HFFc6 (cell line): ENCODE measurements at regions not wholly inside any gene's neighbourhood (a gene's known extent, or its start where the extent isn't known, plus 50 kb on each side); places are given as distances from the start of the nearest gene placed in this dataset.

Experiments used
- DNase-seq: peaks from one replicate; pipeline ENCODE4 v3.0.0-alpha.2; 2018
- H3K27ac Mint-ChIP-seq: 2 replicates; pipeline ENCODE4 v1.8.0; 2020; ENCODE audit warnings: mild to moderate bottlenecking, mixed read lengths
- H3K27me3 Mint-ChIP-seq: 2 replicates; pipeline ENCODE4 v1.8.0; 2021; ENCODE audit warnings: mild to moderate bottlenecking, moderate library complexity, mixed read lengths; ENCODE audit not compliant: insufficient read depth
- H3K36me3 Mint-ChIP-seq: 2 replicates; pipeline ENCODE4 v1.8.0; 2021; ENCODE audit warnings: low read depth, mixed read lengths
- H3K4me1 Mint-ChIP-seq: 2 replicates; pipeline ENCODE4 v1.8.0; 2020; ENCODE audit warnings: low read depth, mixed read lengths
- H3K4me3 Mint-ChIP-seq: 2 replicates; pipeline ENCODE4 v1.8.0; 2020; ENCODE audit warnings: mild to moderate bottlenecking, moderate library complexity, mixed read lengths
- H3K9me3 Mint-ChIP-seq: 2 replicates; pipeline ENCODE4 v1.8.0; 2020; ENCODE audit warnings: mild to moderate bottlenecking, mixed read lengths
- CTCF ChIP-seq: fragments of 200-600 bp; sonication (generic); IDR thresholded peaks from 2 replicates; pipeline ENCODE4 v1.5.0; 2021; ENCODE audit warnings: antibody characterized with exemption, mild to moderate bottlenecking

DNA sequence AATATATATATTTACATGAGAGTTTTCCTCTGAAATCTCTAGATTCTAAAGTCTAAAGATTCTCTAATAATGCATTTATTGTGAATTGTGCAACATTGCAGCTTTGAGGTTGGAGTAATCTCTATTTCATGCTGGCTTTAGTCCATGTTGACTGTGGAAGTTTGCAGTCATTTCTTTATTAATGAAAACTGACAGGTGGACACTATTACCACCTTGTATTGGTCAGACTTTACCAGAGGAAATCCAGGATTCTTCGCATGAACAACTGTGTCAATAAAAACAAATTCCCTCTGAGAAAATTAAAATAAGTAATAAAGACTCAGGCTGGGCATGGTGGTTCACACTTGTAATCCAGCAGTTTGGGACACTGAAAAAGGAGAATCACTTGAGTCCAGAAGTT, 274.1 kb downstream of the SHQ1 start:
- TF ChIP-seq CTCF, result no peak
- Mint-ChIP-seq H3K27ac (no peak overlapping the region), H3K36me3 (no peaks in the 10 kb centered on the region), H3K4me1 (no peaks in the 10 kb centered on the region), H3K9me3 (no peaks in the 10 kb centered on the region), H3K27me3 (peaks cover 22% of the 10 kb centered on the region), H3K4me3 (no peak overlapping the region)
- DNase-seq, result no peak

DNA sequence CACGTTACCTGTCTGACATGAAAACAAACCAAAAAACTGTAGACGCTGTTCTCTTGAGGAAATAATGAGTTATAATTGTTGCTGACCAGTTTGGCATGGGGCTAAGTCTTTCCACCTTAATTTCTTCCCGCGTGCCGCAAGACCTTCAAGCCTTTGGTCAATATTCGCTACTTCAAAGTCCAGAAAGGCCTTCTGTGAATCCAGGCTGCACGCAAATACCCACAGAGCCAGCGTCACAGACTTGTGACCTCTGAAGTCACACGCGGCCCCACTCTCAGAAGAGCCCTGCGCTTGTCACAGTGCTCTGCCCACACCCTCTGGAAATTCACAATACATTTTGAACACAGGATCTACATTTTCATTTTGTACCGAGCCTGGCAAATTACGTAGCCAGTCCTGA, 275.2 kb downstream of the SHQ1 start:
- Mint-ChIP-seq H3K27me3 (peaks cover 22% of the 10 kb centered on the region), H3K4me1 (no peaks in the 10 kb centered on the region), H3K4me3 (no peak overlapping the region), H3K27ac (no peak overlapping the region), H3K9me3 (no peaks in the 10 kb centered on the region), H3K36me3 (no peaks in the 10 kb centered on the region)
- TF ChIP-seq CTCF, result no peak
- DNase-seq, result no peak

- TF ChIP-seq CTCF, result no peak
- H3K4me1 Mint-ChIP-seq, result no peaks in the 10 kb centered on the region
- no peak overlapping the region for H3K4me3 Mint-ChIP-seq
- H3K36me3 Mint-ChIP-seq, result no peaks in the 10 kb centered on the region
- DNase-seq, result no peak
- H3K9me3 Mint-ChIP-seq, result no peaks in the 10 kb centered on the region
- peaks cover 17% of the 10 kb centered on the region for H3K27me3 Mint-ChIP-seq
- H3K27ac Mint-ChIP-seq, result no peak overlapping the region
These were observed 275.7 kb downstream of the SHQ1 start for GRCh38 chr3:72572489-72573007.

DNA sequence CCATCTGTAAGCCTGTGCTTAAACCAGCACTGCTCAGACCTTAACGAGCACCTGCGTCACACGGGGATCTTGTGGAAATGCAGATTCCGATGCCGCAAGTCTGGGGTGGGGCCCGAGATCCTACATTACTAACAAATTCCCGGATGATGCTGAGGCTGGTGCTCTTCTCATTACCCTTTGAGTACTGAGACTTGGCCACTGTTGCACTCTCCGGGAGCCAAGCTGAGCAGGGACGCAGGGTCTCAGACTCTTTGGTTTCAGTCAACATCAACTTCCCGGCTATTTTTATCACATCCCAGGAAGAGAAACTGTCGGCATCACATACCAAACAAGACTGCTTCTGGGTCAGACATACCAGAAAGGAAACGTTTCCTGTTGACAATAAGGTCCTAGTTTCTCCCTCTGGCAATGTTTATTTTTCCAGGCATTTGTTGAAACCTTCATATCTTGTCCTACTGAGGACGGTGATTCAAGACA, 276.6 kb downstream of the SHQ1 start:
- TF ChIP-seq CTCF, result no peak
- Mint-ChIP-seq H3K4me3 (no peak overlapping the region), H3K9me3 (no peaks in the 10 kb centered on the region), H3K27ac (no peak overlapping the region), H3K27me3 (peaks cover 13% of the 10 kb centered on the region), H3K36me3 (no peaks in the 10 kb centered on the region), H3K4me1 (no peaks in the 10 kb centered on the region)
- no peak for DNase-seq

DNA sequence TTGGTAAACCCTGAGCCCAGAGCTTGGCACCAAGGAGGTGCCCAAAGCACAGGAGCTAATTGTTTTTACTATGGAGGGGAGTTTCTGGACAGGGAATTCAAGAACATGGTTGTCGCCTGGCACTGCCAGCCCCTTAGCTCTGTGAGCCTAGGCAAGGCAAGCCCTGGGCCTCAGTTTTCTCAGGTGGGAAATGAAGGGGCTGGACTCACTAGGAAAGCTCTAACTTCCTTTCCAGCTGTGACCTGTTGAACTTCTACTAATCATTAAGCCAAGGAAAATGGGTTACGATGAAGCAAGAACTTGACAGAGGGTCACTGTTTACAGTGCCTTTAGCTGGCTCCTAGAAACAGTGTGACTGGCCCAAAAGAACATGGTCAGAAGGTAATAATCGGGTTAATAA, 277.2 kb downstream of the SHQ1 start:
- TF ChIP-seq CTCF, result no peak
- Mint-ChIP-seq H3K27me3 (peaks cover 15% of the 10 kb centered on the region), H3K36me3 (no peaks in the 10 kb centered on the region), H3K27ac (no peak overlapping the region), H3K4me3 (no peak overlapping the region), H3K9me3 (no peaks in the 10 kb centered on the region), H3K4me1 (no peaks in the 10 kb centered on the region)
- DNase-seq, result no peak
